Brain microvascular endothelial cell (primary cell): ENCODE measurements at regions not wholly inside any gene's neighbourhood (a gene's known extent, or its start where the extent isn't known, plus 50 kb on each side); places are given as distances from the start of the nearest gene placed in this dataset.
"Not testable (repeated sequence)": the region's sequence is repeated elsewhere in the genome, so short reads cannot be mapped to it uniquely, and the experiment has no call there.

ENCODE experiments used
- DNase-seq: peaks from one replicate; pipeline ENCODE4 v3.0.0-alpha.2; 2020
- H3K27ac ChIP-seq: fragments of 250-450 bp; sonication (Bioruptor Pico); 2 replicates; pipeline ENCODE4 v1.5.1; 2020; ENCODE audit warnings: mild to moderate bottlenecking, moderate library complexity
- H3K27me3 ChIP-seq: fragments of 250-450 bp; sonication (Bioruptor Pico); replicated peaks from 2 replicates; pipeline ENCODE4 v1.5.1; 2020; ENCODE audit warnings: mild to moderate bottlenecking
- H3K36me3 ChIP-seq: fragments of 250-450 bp; sonication (Bioruptor Pico); replicated peaks from 2 replicates; pipeline ENCODE4 v1.5.1; 2020; ENCODE audit warnings: mild to moderate bottlenecking
- H3K4me3 ChIP-seq: 2 replicates; pipeline ENCODE4 v1.5.1; 2011; ENCODE audit warnings: low read depth, mild to moderate bottlenecking, control low read depth, low read length, moderate library complexity
- CTCF ChIP-seq: IDR thresholded peaks from 2 replicates; pipeline ENCODE4 v1.5.1; 2011; ENCODE audit warnings: low read depth, mild to moderate bottlenecking, moderate library complexity, low read length, control low read depth, inconsistent platforms; ENCODE audit errors: missing control alignments
- in situ Hi-C: cut with HindIII; loops from 2 replicates; pipeline ENCODE4 v1.10.0; 2017; ENCODE audit warnings: low sequenced_read_pairs, low pct_ligation_motif_present

GRCh38 chr5:109630093-109630492, 59.6 kb upstream of the MAN2A1 start:
- H3K27ac ChIP-seq = no peak overlapping the region
- no peaks in the 10 kb centered on the region for H3K27me3 ChIP-seq
- H3K4me3 ChIP-seq = no peak overlapping the region
- no peaks in the 10 kb centered on the region for H3K36me3 ChIP-seq
- in situ Hi-C loops = no loop called here
- no peak for TF ChIP-seq CTCF
- peak; percentile 36 for DNase-seq

- no peak for TF ChIP-seq CTCF
- no peak overlapping the region for H3K27ac ChIP-seq
- no peak for DNase-seq
- no peaks in the 10 kb centered on the region for H3K36me3 ChIP-seq
- no peak overlapping the region for H3K4me3 ChIP-seq
- H3K27me3 ChIP-seq = no peaks in the 10 kb centered on the region
- in situ Hi-C loops = no loop called here
Measured at GRCh38 chr5:109628591-109628990, 61.1 kb upstream of the MAN2A1 start.

- H3K27ac ChIP-seq, H3K36me3 ChIP-seq, in situ Hi-C loops, H3K4me3 ChIP-seq, H3K27me3 ChIP-seq, DNase-seq: not testable (repeated sequence)
Measured at GRCh38 chr5:109621266-109621665, 68.5 kb upstream of the MAN2A1 start.

GRCh38 chr5:109620651-109621050, 69.1 kb upstream of the MAN2A1 start:
- no peak for DNase-seq
- Histone ChIP-seq H3K36me3 (no peaks in the 10 kb centered on the region), H3K27me3 (no peaks in the 10 kb centered on the region), H3K27ac (no peak overlapping the region), H3K4me3 (no peak overlapping the region)
- in situ Hi-C loops = no loop called here
- no peak for TF ChIP-seq CTCF

- TF ChIP-seq CTCF = no peak
- Histone ChIP-seq H3K36me3 (no peaks in the 10 kb centered on the region), H3K27me3 (no peaks in the 10 kb centered on the region), H3K27ac (no peak overlapping the region), H3K4me3 (no peak overlapping the region)
- in situ Hi-C loops = no loop called here
- DNase-seq = no peak
Measured at GRCh38 chr5:109619606-109620005, 70.1 kb upstream of the MAN2A1 start.

- Histone ChIP-seq H3K36me3 (no peaks in the 10 kb centered on the region), H3K27me3 (no peaks in the 10 kb centered on the region), H3K4me3 (no peak overlapping the region), H3K27ac (no peak overlapping the region)
- no peak for TF ChIP-seq CTCF
- no peak for DNase-seq
- in situ Hi-C loops = no loop called here
Measured at GRCh38 chr5:109619021-109619460, 70.7 kb upstream of the MAN2A1 start.
